ENCODE measurements at regions not wholly inside any gene's neighbourhood (a gene's known extent, or its start where the extent isn't known, plus 50 kb on each side); places are given as distances from the start of the nearest gene placed in this dataset.
A peak's percentile ranks its signal among the peaks of the same experiment; 100 is the strongest.

GRCh38 chr6:163765335-163765734, 350.8 kb downstream of the QKI start:
- H3K4me3 ChIP-seq = no peak overlapping the region
- H3K27me3 ChIP-seq = no peaks in the 10 kb centered on the region
- ATAC-seq = no peak
- peaks cover 13 to 15% of the 10 kb centered on the region in 2 donors for H3K4me1 ChIP-seq
- H3K27ac ChIP-seq = no peak overlapping the region
- H3K36me3 ChIP-seq = no peaks in the 10 kb centered on the region
- TF ChIP-seq CTCF (IDR thresholded peaks at IDR 0.05 in 4 of 5, conservative IDR thresholded peaks at IDR 0.05 in 1 of 5) = no peak
- no peak for TF ChIP-seq POLR2A (IDR thresholded peaks at IDR 0.05)
- intact Hi-C loops (cut with DNase I; ENCODE audit: low total_unique reads) = no loop called here
- no peak for DNase-seq
- in situ Hi-C loops (cut with MboI; ENCODE audit: low sequenced_read_pairs in 4 of 4) = no loop called here
- no peaks in the 10 kb centered on the region for H3K9me3 ChIP-seq

- Histone ChIP-seq H3K4me1 (peaks cover 13 to 15% of the 10 kb centered on the region in 2 donors), H3K4me3 (no peak overlapping the region), H3K27ac (peak overlapping the region; percentile 4 to 49 (median 16)), H3K9me3 (no peaks in the 10 kb centered on the region), H3K36me3 (no peaks in the 10 kb centered on the region), H3K27me3 (no peaks in the 10 kb centered on the region)
- in situ Hi-C loops (cut with MboI; ENCODE audit: low sequenced_read_pairs in 4 of 4) (no loop called here), intact Hi-C loops (cut with DNase I; ENCODE audit: low total_unique reads) (no loop called here)
- DNase-seq = no peak
- TF ChIP-seq POLR2A (IDR thresholded peaks at IDR 0.05) = no peak
- TF ChIP-seq CTCF (IDR thresholded peaks at IDR 0.05 in 4 of 5, conservative IDR thresholded peaks at IDR 0.05 in 1 of 5) = no peak
- peak in 1 of 2 donors; percentile 52 for ATAC-seq
Measured at GRCh38 chr6:163764565-163764964, 350.0 kb downstream of the QKI start.

- Histone ChIP-seq H3K27ac (no peak overlapping the region), H3K4me3 (no peak overlapping the region), H3K27me3 (no peaks in the 10 kb centered on the region), H3K4me1 (peaks cover 18% of the 10 kb centered on the region in 2 donors), H3K9me3 (no peaks in the 10 kb centered on the region), H3K36me3 (no peaks in the 10 kb centered on the region)
- in situ Hi-C loops (cut with MboI; ENCODE audit: low sequenced_read_pairs in 4 of 4) (no loop called here), intact Hi-C loops (cut with DNase I; ENCODE audit: low total_unique reads) (no loop called here)
- ATAC-seq (no peak), DNase-seq (no peak)
- TF ChIP-seq CTCF (IDR thresholded peaks at IDR 0.05 in 4 of 5, conservative IDR thresholded peaks at IDR 0.05 in 1 of 5) (no peak), POLR2A (IDR thresholded peaks at IDR 0.05) (no peak)
Measured at GRCh38 chr6:163761481-163761880, 347.0 kb downstream of the QKI start.

- H3K27me3 ChIP-seq = no peaks in the 10 kb centered on the region
- no peak for DNase-seq
- in situ Hi-C loops (cut with MboI; ENCODE audit: low sequenced_read_pairs in 4 of 4) = no loop called here
- no peaks in the 10 kb centered on the region for H3K36me3 ChIP-seq
- intact Hi-C loops (cut with DNase I; ENCODE audit: low total_unique reads) = no loop called here
- no peak overlapping the region for H3K4me3 ChIP-seq
- no peaks in the 10 kb centered on the region for H3K9me3 ChIP-seq
- no peak overlapping the region for H3K27ac ChIP-seq
- peaks cover 19 to 21% of the 10 kb centered on the region in 2 donors for H3K4me1 ChIP-seq
- no peak for ATAC-seq
- TF ChIP-seq POLR2A (IDR thresholded peaks at IDR 0.05) (no peak), CTCF (IDR thresholded peaks at IDR 0.05 in 4 of 5, conservative IDR thresholded peaks at IDR 0.05 in 1 of 5) (no peak)
Measured at GRCh38 chr6:163760860-163761259, 346.3 kb downstream of the QKI start.

- ATAC-seq = no peak
- no peak for DNase-seq
- in situ Hi-C loops (cut with MboI; ENCODE audit: low sequenced_read_pairs in 4 of 4) = no loop called here
- H3K4me3 ChIP-seq = no peak overlapping the region
- H3K27ac ChIP-seq = no peak overlapping the region
- no peaks in the 10 kb centered on the region for H3K36me3 ChIP-seq
- no peaks in the 10 kb centered on the region for H3K9me3 ChIP-seq
- H3K4me1 ChIP-seq = peaks cover 15 to 16% of the 10 kb centered on the region in 2 donors
- no peaks in the 10 kb centered on the region for H3K27me3 ChIP-seq
- intact Hi-C loops (cut with DNase I; ENCODE audit: low total_unique reads) = no loop called here
- TF ChIP-seq POLR2A (IDR thresholded peaks at IDR 0.05) (no peak), CTCF (IDR thresholded peaks at IDR 0.05 in 4 of 5, conservative IDR thresholded peaks at IDR 0.05 in 1 of 5) (no peak)
Measured at GRCh38 chr6:163759542-163759941, 345.0 kb downstream of the QKI start.

All from gastrocnemius medialis (tissue), 4 donors.